Loucy (cell line): ENCODE measurements at regions not wholly inside any gene's neighbourhood (a gene's known extent, or its start where the extent isn't known, plus 50 kb on each side); places are given as distances from the start of the nearest gene placed in this dataset.

Experiments
- CTCF ChIP-seq: fragments of 200-600 bp; sonication (generic); conservative IDR thresholded peaks from 2 replicates; pipeline ENCODE4 v1.5.1; 2014; ENCODE audit warnings: mild to moderate bottlenecking, antibody characterized with exemption, low read length
- EZH2phosphoT487 ChIP-seq: fragments of 200-600 bp; IDR thresholded peaks from 2 replicates; pipeline ENCODE4 v1.6.1; 2018; ENCODE audit warnings: antibody characterized with exemption, mild to moderate bottlenecking, moderate library complexity, borderline replicate concordance

- TF ChIP-seq CTCF (no peak), EZH2phosphoT487 (no peak)
Observed at GRCh38 chr16:49129935-49130334, 151.7 kb downstream of the CBLN1 start.
